ENCODE measurements at regions not wholly inside any gene's neighbourhood (a gene's known extent, or its start where the extent isn't known, plus 50 kb on each side); places are given as distances from the start of the nearest gene placed in this dataset.

DNA sequence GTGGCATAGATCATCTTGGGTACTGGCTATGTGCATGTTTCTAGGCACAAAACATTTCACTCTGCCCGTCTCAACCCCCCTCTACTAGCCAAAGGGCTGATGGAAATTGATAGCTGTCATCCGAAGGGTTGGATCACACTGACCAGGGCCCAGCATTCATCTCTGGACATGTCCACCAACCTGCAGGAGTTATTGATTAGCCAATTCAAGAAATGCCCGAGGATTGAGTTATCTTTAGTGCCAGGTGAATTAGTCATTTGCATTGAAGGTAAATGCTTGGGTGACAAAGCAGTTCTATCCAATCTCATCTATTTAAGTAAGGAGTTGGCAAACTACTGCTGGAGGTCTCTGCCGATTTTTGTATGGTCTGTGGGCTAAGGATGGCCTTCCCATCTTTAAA, 80.1 kb downstream of the CD164 start:
- no peak for DNase-seq (ENCODE audit: low read depth)
- Histone ChIP-seq H3K27me3 (replicated peaks; ENCODE audit: control insufficient read depth, insufficient read depth, low read length) (no peaks in the 10 kb centered on the region), H3K9me3 (ENCODE audit: control insufficient read depth, low read length) (no peaks in the 10 kb centered on the region), H3K4me3 (ENCODE audit: low read length) (no peak overlapping the region), H3K9ac (ENCODE audit: low read length) (no peak overlapping the region), H3K36me3 (ENCODE audit: control insufficient read depth, insufficient read depth, low read length, severe bottlenecking) (no peaks in the 10 kb centered on the region), H3K4me1 (ENCODE audit: control insufficient read depth, insufficient read depth, low read length) (peaks cover 16% of the 10 kb centered on the region)

GRCh38 chr6:109301418-109301817, 80.8 kb downstream of the CD164 start:
- Histone ChIP-seq H3K27me3 (replicated peaks; ENCODE audit: control insufficient read depth, insufficient read depth, low read length) (no peaks in the 10 kb centered on the region), H3K4me3 (ENCODE audit: low read length) (no peak overlapping the region), H3K36me3 (ENCODE audit: control insufficient read depth, insufficient read depth, low read length, severe bottlenecking) (no peaks in the 10 kb centered on the region), H3K9me3 (ENCODE audit: control insufficient read depth, low read length) (no peaks in the 10 kb centered on the region), H3K9ac (ENCODE audit: low read length) (no peak overlapping the region), H3K4me1 (ENCODE audit: control insufficient read depth, insufficient read depth, low read length) (peaks cover 16% of the 10 kb centered on the region)
- no peak for DNase-seq (ENCODE audit: low read depth)

- H3K4me3 ChIP-seq (ENCODE audit: low read length): no peak overlapping the region
- peaks cover 16% of the 10 kb centered on the region for H3K4me1 ChIP-seq (ENCODE audit: control insufficient read depth, insufficient read depth, low read length)
- no peaks in the 10 kb centered on the region for H3K27me3 ChIP-seq (replicated peaks; ENCODE audit: control insufficient read depth, insufficient read depth, low read length)
- DNase-seq (ENCODE audit: low read depth): no peak
- H3K9ac ChIP-seq (ENCODE audit: low read length): no peak overlapping the region
- H3K9me3 ChIP-seq (ENCODE audit: control insufficient read depth, low read length): no peaks in the 10 kb centered on the region
- H3K36me3 ChIP-seq (ENCODE audit: control insufficient read depth, insufficient read depth, low read length, severe bottlenecking): no peaks in the 10 kb centered on the region
These were observed 81.4 kb downstream of the CD164 start for GRCh38 chr6:109300874-109301273.

GRCh38 chr6:109299776-109300564, 82.3 kb downstream of the CD164 start:
- Histone ChIP-seq H3K9me3 (ENCODE audit: control insufficient read depth, low read length) (no peaks in the 10 kb centered on the region), H3K4me3 (ENCODE audit: low read length) (no peak overlapping the region), H3K27me3 (replicated peaks; ENCODE audit: control insufficient read depth, insufficient read depth, low read length) (no peaks in the 10 kb centered on the region), H3K4me1 (ENCODE audit: control insufficient read depth, insufficient read depth, low read length) (peaks cover 16% of the 10 kb centered on the region), H3K36me3 (ENCODE audit: control insufficient read depth, insufficient read depth, low read length, severe bottlenecking) (no peaks in the 10 kb centered on the region), H3K9ac (ENCODE audit: low read length) (no peak overlapping the region)
- no peak for DNase-seq (ENCODE audit: low read depth)

GRCh38 chr6:109299265-109299607, 83.0 kb downstream of the CD164 start:
- H3K4me1 ChIP-seq (ENCODE audit: control insufficient read depth, insufficient read depth, low read length): peaks cover 12% of the 10 kb centered on the region
- no peaks in the 10 kb centered on the region for H3K36me3 ChIP-seq (ENCODE audit: control insufficient read depth, insufficient read depth, low read length, severe bottlenecking)

DNA sequence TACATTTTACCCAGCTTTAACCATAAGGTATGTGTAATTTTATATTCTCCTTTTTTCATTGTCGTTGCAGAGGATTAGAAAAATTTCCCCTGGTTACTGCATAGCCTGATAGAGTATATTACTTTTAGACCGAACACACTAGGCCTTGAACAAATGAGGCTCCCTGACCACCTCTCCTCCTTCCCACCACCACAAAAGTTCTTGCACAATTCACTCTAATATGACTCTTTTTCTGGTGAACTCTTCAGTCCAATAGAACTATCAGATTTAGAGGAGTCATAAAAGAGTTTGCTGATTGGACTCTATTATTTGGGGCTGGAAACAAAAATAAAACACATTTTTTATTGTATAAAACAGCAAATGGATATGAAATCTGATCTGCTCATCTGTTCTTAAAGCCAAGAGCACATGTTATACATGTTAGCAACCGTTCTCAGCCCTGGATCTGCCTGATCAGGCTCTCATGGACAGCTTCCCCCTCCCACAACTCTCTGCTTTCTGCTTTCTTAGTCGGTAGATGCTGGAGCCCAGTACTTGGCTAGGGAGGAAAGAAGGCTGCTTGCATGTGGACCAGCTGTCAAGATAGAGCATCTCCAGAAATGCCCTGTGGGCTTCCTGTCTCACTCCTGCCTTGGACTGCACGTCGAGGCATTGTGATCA, 83.5 kb downstream of the CD164 start:
- DNase-seq (ENCODE audit: low read depth): no peak
- H3K4me1 ChIP-seq (ENCODE audit: control insufficient read depth, insufficient read depth, low read length): peaks cover 7% of the 10 kb centered on the region

More at GRCh38 chr6:109299265-109299607, 83.0 kb downstream of the CD164 start:
- Histone ChIP-seq H3K4me3 (ENCODE audit: low read length) (no peak overlapping the region), H3K9me3 (ENCODE audit: control insufficient read depth, low read length) (no peaks in the 10 kb centered on the region), H3K27me3 (replicated peaks; ENCODE audit: control insufficient read depth, insufficient read depth, low read length) (no peaks in the 10 kb centered on the region), H3K9ac (ENCODE audit: low read length) (no peak overlapping the region)
- no peak for DNase-seq (ENCODE audit: low read depth)

DNA sequence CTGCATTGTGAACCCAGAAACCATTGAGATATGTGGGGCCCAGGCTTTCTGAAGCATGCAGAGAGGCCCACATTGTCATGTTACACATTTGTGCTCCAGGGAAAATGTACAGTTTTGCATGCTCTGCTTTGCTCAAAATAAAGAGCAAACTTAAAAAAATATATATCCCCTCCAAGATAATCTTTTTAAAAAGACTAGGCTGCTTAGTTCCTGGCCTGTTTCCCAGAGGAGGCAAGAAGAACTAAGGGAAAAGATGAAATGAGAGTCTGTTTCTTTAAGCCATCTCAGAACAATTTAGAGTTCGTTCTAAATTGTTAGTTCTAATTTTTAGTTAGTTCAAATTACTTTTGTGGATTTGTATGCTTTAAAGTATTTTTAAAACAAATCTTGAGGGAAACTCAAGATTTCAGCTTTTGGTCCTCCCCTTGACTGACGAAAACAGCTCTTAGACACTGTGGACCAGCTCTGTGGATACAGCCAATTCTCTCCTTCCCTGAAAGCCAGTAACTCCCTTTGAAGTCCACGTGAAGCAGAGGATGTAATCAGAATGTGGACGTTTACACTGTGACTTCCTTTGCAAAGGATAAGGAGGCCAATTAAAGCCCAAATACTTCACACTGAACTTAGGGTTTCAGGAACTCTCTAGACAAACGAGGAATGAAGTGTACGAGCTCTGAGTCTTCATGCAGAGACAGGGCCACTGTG, 84.7 kb downstream of the CD164 start:
- Histone ChIP-seq H3K9ac (ENCODE audit: low read length) (no peak overlapping the region), H3K27me3 (replicated peaks; ENCODE audit: control insufficient read depth, insufficient read depth, low read length) (no peaks in the 10 kb centered on the region), H3K9me3 (ENCODE audit: control insufficient read depth, low read length) (no peaks in the 10 kb centered on the region), H3K36me3 (ENCODE audit: control insufficient read depth, insufficient read depth, low read length, severe bottlenecking) (no peaks in the 10 kb centered on the region), H3K4me3 (ENCODE audit: low read length) (no peak overlapping the region), H3K4me1 (ENCODE audit: control insufficient read depth, insufficient read depth, low read length) (peaks cover 4% of the 10 kb centered on the region)
- DNase-seq (ENCODE audit: low read depth): no peak

More for the DNA sequence above, 83.5 kb downstream of the CD164 start:
- Histone ChIP-seq H3K4me3 (ENCODE audit: low read length) (no peak overlapping the region), H3K27me3 (replicated peaks; ENCODE audit: control insufficient read depth, insufficient read depth, low read length) (no peaks in the 10 kb centered on the region), H3K9me3 (ENCODE audit: control insufficient read depth, low read length) (no peaks in the 10 kb centered on the region), H3K36me3 (ENCODE audit: control insufficient read depth, insufficient read depth, low read length, severe bottlenecking) (no peaks in the 10 kb centered on the region), H3K9ac (ENCODE audit: low read length) (no peak overlapping the region)

DNA sequence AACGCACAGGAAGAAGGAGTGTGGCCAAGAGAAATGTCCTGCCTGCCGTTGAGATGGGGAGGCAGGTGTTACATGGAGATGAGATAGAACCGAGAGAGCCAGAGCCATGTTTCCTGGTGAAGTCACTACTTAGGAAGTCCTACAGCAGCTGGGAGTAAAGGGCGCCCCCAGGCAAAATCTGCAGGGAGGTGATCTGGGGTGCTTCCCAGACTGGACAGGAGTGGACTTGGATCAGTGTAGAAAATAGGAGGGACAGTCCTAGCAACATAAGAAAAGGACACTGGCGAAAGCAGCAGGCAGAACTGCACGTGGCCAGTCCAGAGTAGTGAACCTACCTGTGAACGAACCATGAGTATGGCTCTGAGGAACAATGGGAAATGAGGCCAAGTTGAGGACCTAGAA, 85.3 kb downstream of the CD164 start:
- Histone ChIP-seq H3K9ac (ENCODE audit: low read length) (no peak overlapping the region), H3K9me3 (ENCODE audit: control insufficient read depth, low read length) (no peaks in the 10 kb centered on the region), H3K27me3 (replicated peaks; ENCODE audit: control insufficient read depth, insufficient read depth, low read length) (no peaks in the 10 kb centered on the region), H3K4me3 (ENCODE audit: low read length) (no peak overlapping the region), H3K36me3 (ENCODE audit: control insufficient read depth, insufficient read depth, low read length, severe bottlenecking) (no peaks in the 10 kb centered on the region), H3K4me1 (ENCODE audit: control insufficient read depth, insufficient read depth, low read length) (peaks cover 4% of the 10 kb centered on the region)
- no peak for DNase-seq (ENCODE audit: low read depth)

DNA sequence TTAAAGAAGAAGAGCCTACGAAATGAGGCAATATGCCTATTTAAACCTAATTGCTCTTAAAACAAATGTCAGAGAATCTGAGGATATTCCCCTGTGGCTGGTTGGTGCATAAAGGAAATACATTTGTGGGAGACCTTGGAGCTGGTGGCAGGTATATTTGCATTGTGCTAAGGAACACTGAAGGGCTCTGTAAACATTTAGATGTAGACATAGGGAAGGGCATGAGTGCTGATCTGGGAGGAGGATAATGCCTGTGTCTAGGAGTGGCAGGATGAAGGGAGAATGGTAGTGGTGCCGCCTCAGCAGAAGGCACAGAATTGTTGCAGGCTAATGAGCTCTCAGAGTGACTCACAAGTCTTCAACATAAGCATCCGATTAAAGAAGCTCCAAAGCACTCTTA, 85.8 kb downstream of the CD164 start:
- H3K9ac ChIP-seq (ENCODE audit: low read length): no peak overlapping the region
- peaks cover 4% of the 10 kb centered on the region for H3K4me1 ChIP-seq (ENCODE audit: control insufficient read depth, insufficient read depth, low read length)
- H3K36me3 ChIP-seq (ENCODE audit: control insufficient read depth, insufficient read depth, low read length, severe bottlenecking): no peaks in the 10 kb centered on the region
- H3K9me3 ChIP-seq (ENCODE audit: control insufficient read depth, low read length): no peaks in the 10 kb centered on the region
- H3K27me3 ChIP-seq (replicated peaks; ENCODE audit: control insufficient read depth, insufficient read depth, low read length): no peaks in the 10 kb centered on the region
- DNase-seq (ENCODE audit: low read depth): no peak
- no peak overlapping the region for H3K4me3 ChIP-seq (ENCODE audit: low read length)

- Histone ChIP-seq H3K4me3 (ENCODE audit: low read length) (no peak overlapping the region), H3K36me3 (ENCODE audit: control insufficient read depth, insufficient read depth, low read length, severe bottlenecking) (no peaks in the 10 kb centered on the region), H3K27me3 (replicated peaks; ENCODE audit: control insufficient read depth, insufficient read depth, low read length) (no peaks in the 10 kb centered on the region), H3K4me1 (ENCODE audit: control insufficient read depth, insufficient read depth, low read length) (peaks cover 4% of the 10 kb centered on the region), H3K9me3 (ENCODE audit: control insufficient read depth, low read length) (no peaks in the 10 kb centered on the region), H3K9ac (ENCODE audit: low read length) (no peak overlapping the region)
- no peak for DNase-seq (ENCODE audit: low read depth)
These were observed 86.5 kb downstream of the CD164 start for GRCh38 chr6:109295774-109296156.

DNA sequence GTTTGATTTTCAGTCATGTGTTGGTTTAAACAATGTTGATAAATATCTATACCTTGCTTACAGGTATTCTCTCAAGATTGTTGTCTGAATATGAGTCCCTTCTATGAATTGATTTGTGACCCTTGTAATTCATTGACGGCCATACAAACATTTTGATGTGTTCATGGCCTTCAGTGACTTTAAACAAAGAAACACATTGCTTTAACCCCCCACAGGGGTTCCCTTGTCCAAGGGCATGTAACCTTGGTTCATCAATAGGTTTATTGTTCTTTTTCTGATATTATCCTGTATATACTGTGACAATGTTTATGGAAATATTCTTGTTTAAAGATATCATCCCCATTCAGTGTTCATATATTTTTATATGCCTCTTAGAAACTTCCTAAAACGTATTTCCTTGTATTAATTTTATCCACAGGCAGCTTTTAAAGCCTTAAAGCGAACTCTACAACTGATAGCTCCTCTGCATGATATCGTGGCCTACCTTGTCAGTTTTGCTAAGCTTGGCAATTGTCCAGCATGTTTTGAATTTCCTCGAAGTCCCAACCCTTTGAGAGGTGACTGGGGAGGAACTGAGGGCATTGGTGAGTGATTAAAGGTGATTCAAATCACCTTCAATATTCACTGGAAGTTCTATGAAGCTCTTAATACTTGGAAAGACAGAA, 87.0 kb downstream of the CD164 start:
- H3K4me1 ChIP-seq (ENCODE audit: control insufficient read depth, insufficient read depth, low read length): peaks cover 4% of the 10 kb centered on the region
- H3K27me3 ChIP-seq (replicated peaks; ENCODE audit: control insufficient read depth, insufficient read depth, low read length): no peaks in the 10 kb centered on the region
- H3K9me3 ChIP-seq (ENCODE audit: control insufficient read depth, low read length): no peaks in the 10 kb centered on the region
- no peak overlapping the region for H3K9ac ChIP-seq (ENCODE audit: low read length)
- no peaks in the 10 kb centered on the region for H3K36me3 ChIP-seq (ENCODE audit: control insufficient read depth, insufficient read depth, low read length, severe bottlenecking)
- H3K4me3 ChIP-seq (ENCODE audit: low read length): no peak overlapping the region
- no peak for DNase-seq (ENCODE audit: low read depth)

All from adipocyte (in vitro differentiated cells).